GM18519 (cell line): ENCODE measurements at regions not wholly inside any gene's neighbourhood (a gene's known extent, or its start where the extent isn't known, plus 50 kb on each side); places are given as distances from the start of the nearest gene placed in this dataset.
"Not testable (repeated sequence)": the region's sequence is repeated elsewhere in the genome, so short reads cannot be mapped to it uniquely, and the experiment has no call there.

Source experiments
- ATAC-seq: cut with Tn5 transposase; IDR thresholded peaks from one replicate; pipeline ENCODE4 v1.9.1; 2021; ENCODE audit warnings: mild to moderate bottlenecking, moderate library complexity; ENCODE audit not compliant: unreplicated experiment, low FRiP score

DNA sequence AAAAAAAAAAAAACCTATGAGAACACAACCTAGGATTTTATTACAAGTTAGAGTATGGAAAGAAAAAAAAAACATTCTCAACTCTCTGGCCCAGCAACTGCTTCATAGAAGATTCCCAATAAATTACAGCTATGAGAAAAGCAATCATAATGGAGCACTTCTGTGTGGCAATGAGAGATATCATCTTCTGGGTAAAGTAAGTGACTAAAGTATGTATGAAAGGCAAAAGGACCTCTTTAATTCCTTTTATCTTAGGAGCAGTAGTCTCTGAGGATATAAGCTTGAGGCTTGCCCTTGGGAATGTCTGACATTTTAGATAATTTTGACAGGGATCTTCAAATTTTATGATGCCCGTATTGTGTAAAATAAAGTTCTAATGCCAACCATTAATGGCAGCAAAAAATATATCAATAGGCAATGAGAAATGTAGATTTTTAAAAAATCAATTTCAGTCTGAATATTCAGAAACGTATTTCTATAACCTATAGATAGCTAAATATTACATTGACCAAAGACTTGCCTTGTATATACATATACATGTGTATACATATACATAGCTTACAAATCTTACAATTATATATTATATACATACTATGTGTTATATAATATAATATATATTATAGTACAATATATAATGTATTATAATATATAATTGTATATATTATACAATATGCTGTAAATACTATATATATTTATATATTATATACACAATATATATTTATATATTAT, 823.9 kb upstream of the SLITRK1 start:
- no peak for ATAC-seq

- no peak for ATAC-seq
Measured at GRCh38 chr13:84702174-84702573, 819.9 kb upstream of the SLITRK1 start.

DNA sequence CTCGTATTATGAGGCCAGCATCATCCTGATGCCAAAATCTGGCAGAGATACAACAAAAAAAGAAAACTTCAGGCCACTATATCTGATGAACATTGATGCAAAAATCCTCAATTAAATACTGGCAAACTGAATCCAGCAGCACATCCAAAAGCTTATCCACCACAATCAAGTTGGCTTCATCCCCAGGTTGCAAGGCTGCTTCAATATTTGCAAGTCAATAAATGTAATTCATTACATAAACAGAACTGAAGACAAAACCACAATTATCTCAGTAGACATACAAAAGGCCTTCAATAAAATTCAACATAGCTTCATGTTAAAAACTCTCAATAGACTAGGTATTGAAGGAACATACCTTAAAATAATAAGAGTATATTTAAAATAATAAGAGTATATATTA, 815.3 kb upstream of the SLITRK1 start:
- not testable (repeated sequence) for ATAC-seq

DNA sequence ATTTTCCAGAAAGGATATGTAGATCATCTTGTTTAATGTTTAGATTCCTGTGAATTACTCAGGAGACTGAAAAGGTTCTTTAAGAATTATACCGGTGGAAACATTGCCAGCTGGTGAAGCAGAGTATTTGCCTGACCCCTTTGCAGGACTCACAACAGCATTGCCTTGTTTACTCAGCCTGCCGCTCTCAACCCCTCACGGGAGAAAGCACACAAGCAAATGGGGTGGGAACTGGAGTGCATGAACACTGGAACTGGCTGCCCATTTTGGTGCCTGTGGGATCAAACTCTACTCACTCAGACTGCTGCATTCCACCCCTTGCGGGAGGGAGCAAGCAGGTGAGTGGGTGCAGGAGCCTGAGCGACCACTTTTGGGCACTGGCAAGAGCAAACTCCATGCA, 804.7 kb upstream of the SLITRK1 start:
- no peak for ATAC-seq

DNA sequence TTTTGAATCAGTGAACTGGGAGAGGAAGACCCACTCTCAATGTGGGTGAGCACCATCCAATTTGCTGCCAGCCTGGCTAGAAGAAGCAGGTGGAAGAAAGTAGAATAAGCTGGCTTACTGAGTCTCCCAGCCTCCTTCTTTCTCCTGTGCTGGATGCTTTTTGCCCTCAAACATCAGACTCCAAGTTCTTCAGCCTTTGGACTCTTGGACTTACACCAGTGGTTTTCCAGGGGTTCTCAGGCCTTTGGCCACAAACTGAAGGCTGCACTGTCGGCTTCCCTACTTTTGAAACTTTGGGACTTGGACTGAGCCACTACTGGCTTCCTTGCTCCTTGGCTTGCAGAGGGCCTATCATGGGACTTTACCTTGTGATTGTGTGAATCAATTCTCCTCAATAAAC, 804.2 kb upstream of the SLITRK1 start:
- no peak for ATAC-seq

DNA sequence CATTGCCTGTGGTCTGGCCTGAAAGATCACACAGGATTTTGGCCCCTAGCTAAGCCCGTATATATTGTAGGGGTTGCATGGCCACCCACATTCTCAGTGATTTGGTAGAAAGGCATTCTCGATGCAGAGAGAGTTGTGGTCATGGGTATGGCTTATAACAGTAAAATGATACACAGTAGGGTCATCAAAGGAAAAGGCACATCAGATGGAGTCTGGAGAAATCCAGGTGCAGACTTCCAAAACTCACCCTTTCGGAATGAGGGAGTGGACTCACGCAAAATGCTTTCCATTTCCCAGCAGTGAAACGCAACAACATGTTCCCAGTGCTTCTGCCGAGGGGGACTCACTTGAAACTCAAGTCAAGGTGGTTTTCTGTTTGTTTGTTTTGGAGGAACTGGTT, 802.5 kb upstream of the SLITRK1 start:
- no peak for ATAC-seq

DNA sequence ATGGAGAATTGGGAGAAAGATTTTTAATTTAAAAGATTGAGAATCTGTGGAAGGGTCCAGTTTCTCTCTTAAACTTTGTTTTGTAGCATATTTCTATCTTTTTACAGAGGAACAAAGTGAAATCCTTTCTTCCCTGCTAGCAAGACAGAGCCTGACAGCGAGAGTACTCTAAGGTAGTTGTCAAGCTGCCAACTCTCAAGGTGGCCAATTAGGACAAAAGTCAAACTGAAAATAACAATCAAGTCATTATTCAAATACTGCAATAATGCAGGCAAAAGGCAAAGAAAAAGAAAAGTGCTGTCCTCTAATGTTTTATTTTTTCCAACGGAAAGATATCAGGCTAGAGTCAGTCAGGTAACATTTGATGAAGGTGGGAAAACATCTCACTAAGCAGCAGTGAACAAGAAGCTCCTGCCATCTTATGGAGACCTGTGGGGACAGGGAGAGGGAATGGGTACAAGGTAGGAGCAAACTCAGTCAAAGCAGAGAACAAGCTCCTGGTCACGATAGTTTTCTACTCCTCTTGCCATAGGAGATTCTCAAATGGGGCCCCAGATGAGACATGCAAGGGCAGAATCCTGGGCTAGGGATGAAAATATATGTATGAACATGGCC, 801.9 kb upstream of the SLITRK1 start:
- no peak for ATAC-seq

DNA sequence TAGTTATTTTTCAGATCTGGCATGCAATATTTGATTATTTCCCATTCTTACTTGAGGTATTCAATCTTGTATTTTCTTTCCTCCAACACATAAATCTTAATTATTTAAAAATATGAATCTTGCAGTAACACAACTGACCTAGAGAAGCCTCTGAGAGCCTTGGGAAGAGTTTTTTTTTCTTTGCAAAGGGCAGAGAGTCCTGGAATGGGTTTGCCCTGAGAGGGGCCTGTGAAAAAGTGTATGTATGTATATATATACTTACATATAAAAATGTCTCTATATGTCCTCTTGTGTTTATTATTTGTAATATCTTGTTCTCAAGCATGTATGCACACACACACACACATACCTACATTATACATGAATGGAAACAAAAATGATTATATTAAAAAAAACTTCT, 801.2 kb upstream of the SLITRK1 start:
- ATAC-seq: no peak

DNA sequence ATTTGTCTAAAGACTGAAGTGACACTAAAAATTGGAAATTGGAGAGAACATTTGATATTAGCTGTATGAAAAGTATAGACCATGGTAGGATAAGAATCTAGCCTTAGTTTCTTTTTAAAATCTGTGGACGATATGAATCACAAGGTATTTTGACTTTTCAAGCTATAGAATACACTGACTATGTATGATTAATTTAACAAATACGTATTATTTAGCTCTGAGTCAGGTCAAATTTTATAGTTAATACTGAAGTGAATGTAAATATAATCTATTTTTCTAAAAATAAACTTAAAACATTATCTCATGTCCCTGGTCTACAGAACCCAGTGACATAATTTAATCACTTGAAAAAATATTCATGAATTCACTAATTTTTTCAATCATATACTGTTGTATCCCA, 795.6 kb upstream of the SLITRK1 start:
- no peak for ATAC-seq

DNA sequence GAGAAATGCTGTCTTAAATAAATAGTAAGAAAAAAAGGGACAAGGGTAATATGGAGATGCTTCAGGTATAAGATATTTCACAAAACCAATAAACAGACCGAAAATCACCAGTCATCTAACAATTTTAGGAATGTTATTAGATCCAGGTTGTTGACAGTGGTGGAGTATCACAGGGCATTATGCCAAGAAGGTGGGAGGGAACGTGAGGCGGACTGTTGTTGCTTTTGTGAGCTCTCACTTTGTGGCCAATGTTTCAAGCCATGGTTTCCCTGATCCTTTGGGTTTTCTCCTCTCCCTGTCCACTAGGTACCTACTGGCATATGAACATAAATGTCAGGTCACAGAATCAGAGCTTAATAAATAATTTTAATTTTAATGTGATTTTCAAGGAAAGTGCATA, 790.3 kb upstream of the SLITRK1 start:
- no peak for ATAC-seq

DNA sequence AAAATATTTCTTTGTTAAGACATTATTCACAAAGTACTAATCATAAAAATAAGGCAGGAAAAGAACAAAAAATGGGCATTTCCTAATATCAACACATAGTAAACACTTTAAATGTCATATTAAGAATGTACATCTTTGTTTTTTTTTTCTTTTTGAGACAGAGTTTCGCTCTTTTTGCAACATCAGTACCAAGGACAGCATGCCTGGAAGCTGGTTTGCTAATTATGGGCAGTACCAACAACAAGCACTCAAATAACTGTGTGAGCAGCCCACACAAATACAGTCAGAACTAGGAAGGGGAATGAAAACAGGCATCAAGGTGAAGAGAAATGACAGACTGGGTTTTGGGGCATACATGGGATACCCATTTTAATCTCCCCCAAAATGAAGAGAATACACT, 788.0 kb upstream of the SLITRK1 start:
- ATAC-seq: no peak

- no peak for ATAC-seq
Measured at GRCh38 chr13:84668637-84669036, 786.4 kb upstream of the SLITRK1 start.

GRCh38 chr13:84662491-84662890, 780.2 kb upstream of the SLITRK1 start:
- no peak for ATAC-seq

DNA sequence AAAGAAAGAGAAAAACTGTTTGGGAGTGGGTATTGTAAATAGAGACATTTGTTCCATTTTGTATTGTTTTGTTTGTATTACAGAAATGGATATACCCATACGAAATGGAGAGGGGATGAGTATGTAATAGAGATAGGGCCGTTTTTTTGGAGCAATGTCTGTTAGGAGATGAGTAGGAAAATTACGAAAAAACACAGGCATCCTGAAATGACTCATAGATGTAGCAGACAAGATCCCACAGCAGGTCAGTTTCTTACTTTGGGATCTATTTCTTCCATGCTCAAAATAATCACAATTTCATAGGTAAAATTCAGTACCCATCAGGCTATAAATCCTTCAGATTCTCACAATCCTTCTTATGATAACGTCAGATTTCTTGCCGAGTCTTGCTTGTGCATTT, 779.4 kb upstream of the SLITRK1 start:
- no peak for ATAC-seq

DNA sequence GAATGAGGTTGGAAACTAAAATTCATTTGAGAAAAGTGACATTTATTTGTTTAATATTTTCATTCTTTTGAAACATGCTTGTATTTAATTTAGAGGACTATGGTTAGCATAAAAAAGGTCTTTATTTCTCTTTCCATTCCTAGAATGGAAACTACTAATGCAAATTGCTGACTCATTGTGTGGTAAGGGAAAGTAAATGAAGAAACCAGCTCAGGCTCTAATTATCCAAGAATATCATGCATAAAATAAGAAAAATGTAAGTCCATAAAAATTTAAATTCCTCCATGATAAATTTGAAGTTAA, 777.0 kb upstream of the SLITRK1 start:
- ATAC-seq: no peak

- ATAC-seq: no peak
Measured at GRCh38 chr13:84658491-84659358, 776.5 kb upstream of the SLITRK1 start.

- no peak for ATAC-seq
Measured at GRCh38 chr13:84655677-84656076, 773.4 kb upstream of the SLITRK1 start.

DNA sequence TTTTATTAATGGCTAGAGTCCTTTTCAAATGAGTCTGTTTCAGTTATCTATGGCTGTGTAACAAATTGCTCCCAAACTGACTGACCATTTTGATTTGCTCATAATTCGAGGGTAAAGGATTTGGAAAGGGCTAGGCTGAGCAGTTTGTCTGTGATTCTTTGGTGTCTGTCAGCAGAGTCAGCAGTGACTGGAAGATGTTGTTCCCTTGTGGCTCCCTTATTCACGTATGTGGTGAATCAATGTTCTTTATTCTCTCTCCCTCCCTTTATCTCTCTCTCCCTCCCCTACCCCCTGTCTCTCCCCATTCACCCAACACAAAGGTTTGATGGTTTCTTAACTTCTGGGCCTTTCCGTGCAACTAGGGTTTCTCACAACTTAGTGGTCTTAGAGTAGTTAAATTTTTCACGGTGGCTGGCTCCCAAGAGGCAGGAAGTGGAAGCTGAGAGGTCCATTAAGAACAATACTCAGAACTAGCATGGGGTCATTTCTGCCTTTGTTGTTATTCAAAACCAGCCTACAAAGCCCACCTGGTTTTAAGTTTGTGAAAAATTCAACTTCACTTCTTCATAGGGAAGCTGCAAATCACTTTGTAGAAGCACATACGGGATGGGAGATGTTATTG, 772.5 kb upstream of the SLITRK1 start:
- ATAC-seq: no peak

DNA sequence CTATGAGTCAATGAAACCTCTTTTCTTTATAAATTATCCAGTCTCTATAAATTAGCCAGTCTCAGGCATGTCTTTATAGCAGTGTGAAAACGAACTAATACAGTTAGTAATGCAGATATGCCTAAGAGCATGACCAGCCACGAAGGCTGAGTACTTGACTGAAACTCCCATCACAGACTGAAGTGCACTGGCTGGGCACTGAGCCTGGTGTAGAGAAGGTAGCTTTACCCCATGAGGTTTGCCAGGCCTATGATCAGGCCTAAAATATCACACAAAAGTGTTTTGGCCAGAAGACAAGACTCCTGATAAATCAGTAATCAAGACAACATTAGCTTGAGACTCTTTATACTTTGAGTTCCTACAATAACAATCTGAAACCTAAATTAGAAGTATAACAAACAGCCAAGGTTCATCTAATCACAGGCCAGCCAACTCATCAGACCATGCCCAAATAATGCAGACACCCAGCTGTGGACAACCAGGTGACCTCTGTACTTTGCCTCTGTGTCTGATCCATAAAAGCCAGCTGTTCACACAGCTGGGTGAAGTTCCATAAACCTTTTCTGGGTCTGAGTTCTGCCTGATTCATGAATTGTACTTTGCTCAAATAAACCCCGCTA, 771.8 kb upstream of the SLITRK1 start:
- no peak for ATAC-seq

GRCh38 chr13:84651705-84652104, 769.4 kb upstream of the SLITRK1 start:
- ATAC-seq: no peak

GRCh38 chr13:84651288-84651687, 769.0 kb upstream of the SLITRK1 start:
- ATAC-seq: no peak
